Sigmoid colon (tissue), 4 donors: ENCODE measurements at regions not wholly inside any gene's neighbourhood (a gene's known extent, or its start where the extent isn't known, plus 50 kb on each side); places are given as distances from the start of the nearest gene placed in this dataset.

Source experiments
- EP300 ChIP-seq, 4 donors: sonication (generic); formaldehyde crosslinking; IDR thresholded peaks; one replicate each; pipeline ENCODE4 v1.6.1; 2017; ENCODE audit warnings: antibody characterized with exemption in 4 of 4
- POLR2A ChIP-seq, 2 donors: fragments of 450-650 bp; IDR thresholded peaks; one replicate each; pipeline ENCODE4 v1.6.1; 2016; ENCODE audit warnings: antibody characterized with exemption in 2 of 2, mild to moderate bottlenecking in 2 of 2, moderate library complexity in 2 of 2
- POLR2AphosphoS5 ChIP-seq, 4 donors: sonication (generic); formaldehyde crosslinking; IDR thresholded peaks; one replicate each; pipeline ENCODE4 v1.6.1; 2017; ENCODE audit warnings: antibody characterized with exemption in 4 of 4
- TF ChIP-seq, protein P1 (sequence below), 4 experiments: fragments of 450-650 bp in 3 of 4; fragments of 200-600 bp in 1 of 4; IDR thresholded peaks; one replicate each; pipeline ENCODE4 v1.5.1; 2016 to 2019; ENCODE audit warnings: antibody characterized with exemption in 4 of 4, mild to moderate bottlenecking in 3 of 4, moderate library complexity in 2 of 4

- TF ChIP-seq, protein P1, sequence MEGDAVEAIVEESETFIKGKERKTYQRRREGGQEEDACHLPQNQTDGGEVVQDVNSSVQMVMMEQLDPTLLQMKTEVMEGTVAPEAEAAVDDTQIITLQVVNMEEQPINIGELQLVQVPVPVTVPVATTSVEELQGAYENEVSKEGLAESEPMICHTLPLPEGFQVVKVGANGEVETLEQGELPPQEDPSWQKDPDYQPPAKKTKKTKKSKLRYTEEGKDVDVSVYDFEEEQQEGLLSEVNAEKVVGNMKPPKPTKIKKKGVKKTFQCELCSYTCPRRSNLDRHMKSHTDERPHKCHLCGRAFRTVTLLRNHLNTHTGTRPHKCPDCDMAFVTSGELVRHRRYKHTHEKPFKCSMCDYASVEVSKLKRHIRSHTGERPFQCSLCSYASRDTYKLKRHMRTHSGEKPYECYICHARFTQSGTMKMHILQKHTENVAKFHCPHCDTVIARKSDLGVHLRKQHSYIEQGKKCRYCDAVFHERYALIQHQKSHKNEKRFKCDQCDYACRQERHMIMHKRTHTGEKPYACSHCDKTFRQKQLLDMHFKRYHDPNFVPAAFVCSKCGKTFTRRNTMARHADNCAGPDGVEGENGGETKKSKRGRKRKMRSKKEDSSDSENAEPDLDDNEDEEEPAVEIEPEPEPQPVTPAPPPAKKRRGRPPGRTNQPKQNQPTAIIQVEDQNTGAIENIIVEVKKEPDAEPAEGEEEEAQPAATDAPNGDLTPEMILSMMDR (IDR thresholded peaks at IDR 0.05): no peak
- TF ChIP-seq POLR2A (IDR thresholded peaks at IDR 0.05) (no peak), POLR2AphosphoS5 (IDR thresholded peaks at IDR 0.05) (no peak), EP300 (IDR thresholded peaks at IDR 0.05) (no peak)
These were observed 233.9 kb upstream of the LRATD1 start for GRCh38 chr2:14398641-14399040.
